GM12878 (cell line): ENCODE measurements at regions not wholly inside any gene's neighbourhood (a gene's known extent, or its start where the extent isn't known, plus 50 kb on each side); places are given as distances from the start of the nearest gene placed in this dataset.

Experiments used
- ATAC-seq: fragments of 200-7000 bp; cut with Tn5 transposase; 3 replicates; pipeline ENCODE4 v1.9.1; 2020; ENCODE audit warnings: mild to moderate bottlenecking, moderate library complexity
- BruUV-seq: library from RNA; stranded (reverse); fragments of 400-500 nt; replicated peaks from 2 replicates; lab custom pipeline; 2021; lab: Mats Ljungman, UMichigan
- CTCF ChIA-PET: fragments of 300-600 bp; sonication (Branson Sonifier 250); formaldehyde crosslinking; extraction: SDS; loops from one replicate; lab custom pipeline; 2021; ENCODE audit warnings: inconsistent platforms; lab: Yijun Ruan, JAX
- POLR2A ChIA-PET: fragments of 350-600 bp; formaldehyde crosslinking; extraction: SDS; loops from one replicate; lab custom pipeline; 2021; ENCODE audit warnings: inconsistent platforms; lab: Charles Lee
- RAD21 ChIA-PET: fragments of 300-600 bp; sonication (Branson Sonifier 250); formaldehyde crosslinking; loops from one replicate; lab custom pipeline; 2023; ENCODE audit warnings: antibody characterized with exemption; ENCODE audit not compliant: unreplicated experiment; lab: Charles Lee
- SMC1A ChIA-PET: fragments of 300-600 bp; sonication (Branson Sonifier 250); formaldehyde crosslinking; loops from one replicate; lab custom pipeline; 2023; ENCODE audit not compliant: unreplicated experiment, uncharacterized antibody; lab: Charles Lee
- DNase-seq: peaks from one replicate; pipeline ENCODE4 v3.0.0-alpha.2; 2011; ENCODE audit warnings: low read depth, low spot score
- FAIRE-seq: peaks from 3 replicates; lab custom pipeline; 2011; peaks lifted over from hg19 to GRCh38; lab: Jason Lieb, UNC
- H2AFZ ChIP-seq: 2 replicates; pipeline ENCODE4 v1.6.0; 2011; ENCODE audit warnings: low read depth, low read length, control low read depth; ENCODE audit not compliant: control insufficient read depth
- H3K27ac ChIP-seq: 2 replicates; pipeline ENCODE4 v1.5.1; 2011; ENCODE audit warnings: control low read depth; ENCODE audit not compliant: control insufficient read depth, insufficient read depth
- H3K27me3 ChIP-seq, 2 experiments: replicated peaks in 1 of 2; 2 replicates each; pipeline versions ENCODE4 v1.6.0 to v1.6.1; 2011; ENCODE audit warnings: low read length in 1 of 2; ENCODE audit not compliant: control insufficient read depth in 2 of 2, insufficient read depth in 2 of 2
- H3K36me3 ChIP-seq, 2 experiments: 2 replicates each; pipeline ENCODE4 v1.5.1; 2011; ENCODE audit warnings: low read length in 1 of 2; ENCODE audit not compliant: control insufficient read depth in 2 of 2, insufficient read depth in 2 of 2
- H3K4me1 ChIP-seq: 2 replicates; pipeline ENCODE4 v1.6.1; 2011; ENCODE audit warnings: mild to moderate bottlenecking, low read length, moderate library complexity, mixed read lengths; ENCODE audit not compliant: control insufficient read depth, insufficient read depth
- H3K4me2 ChIP-seq: 2 replicates; pipeline ENCODE4 v1.6.0; 2011; ENCODE audit warnings: control low read depth; ENCODE audit not compliant: control insufficient read depth, insufficient read depth
- H3K4me3 ChIP-seq: fragments of 200-600 bp; sonication (generic); 2 replicates; pipeline ENCODE4 v1.5.1; 2016
- H3K79me2 ChIP-seq: 2 replicates; pipeline ENCODE4 v1.6.0; 2011; ENCODE audit warnings: low read length; ENCODE audit not compliant: control insufficient read depth, insufficient read depth
- H3K9ac ChIP-seq: 2 replicates; pipeline ENCODE4 v1.8.0; 2011; ENCODE audit warnings: low read length, control low read depth, mixed read lengths; ENCODE audit not compliant: control insufficient read depth, insufficient read depth
- H3K9me3 ChIP-seq: replicated peaks from 3 replicates; pipeline ENCODE4 v1.5.1; 2011; ENCODE audit warnings: mild to moderate bottlenecking, low read length; ENCODE audit not compliant: control insufficient read depth, insufficient read depth
- H4K20me1 ChIP-seq: 2 replicates; pipeline ENCODE4 v1.6.0; 2011; ENCODE audit not compliant: control insufficient read depth, insufficient read depth
- BMI1 ChIP-seq: fragments of 450-650 bp; IDR thresholded peaks from 2 replicates; pipeline ENCODE4 v1.6.1; 2016; ENCODE audit warnings: mild to moderate bottlenecking, moderate library complexity, borderline replicate concordance
- CEBPB ChIP-seq, 2 experiments: fragments of 150-350 bp in 1 of 2; IDR thresholded peaks; 2 replicates each; pipeline ENCODE4 v1.6.1; 2012 to 2014; ENCODE audit warnings: low read depth in 2 of 2, low read length in 2 of 2, borderline replicate concordance in 1 of 2, inconsistent platforms in 1 of 2
- CUX1 ChIP-seq: IDR thresholded peaks from 2 replicates; pipeline ENCODE4 v1.6.1; 2012; ENCODE audit warnings: improper control_type of control experiment, low read depth, low read length; ENCODE audit not compliant: insufficient replicate concordance
- HDAC2 ChIP-seq: fragments of 200-600 bp; sonication (generic); IDR thresholded peaks from 2 replicates; pipeline ENCODE4 v1.6.1; 2017
- HDGF ChIP-seq: fragments of 450-650 bp; IDR thresholded peaks from 2 replicates; pipeline ENCODE4 v1.6.1; 2016; ENCODE audit warnings: antibody characterized with exemption
- KAT2A ChIP-seq: conservative IDR thresholded peaks from 2 replicates; pipeline ENCODE4 v1.6.1; 2011; ENCODE audit warnings: low read depth, low read length; ENCODE audit not compliant: control insufficient read depth
- MYC ChIP-seq: IDR thresholded peaks from 2 replicates; pipeline ENCODE4 v1.6.1; 2011; ENCODE audit warnings: mild to moderate bottlenecking, low read length, moderate library complexity, inconsistent platforms; ENCODE audit not compliant: insufficient read depth, insufficient replicate concordance, insufficient read length, severe bottlenecking
- NBN ChIP-seq: fragments of 450-650 bp; IDR thresholded peaks from 2 replicates; pipeline ENCODE4 v1.6.1; 2016
- NFIC ChIP-seq: IDR thresholded peaks from 2 replicates; pipeline ENCODE4 v1.6.1; 2012; ENCODE audit warnings: low read depth, mild to moderate bottlenecking, inconsistent platforms, low read length, moderate library complexity
- NRF1 ChIP-seq: conservative IDR thresholded peaks from 2 replicates; pipeline ENCODE4 v1.6.1; 2011; ENCODE audit warnings: mild to moderate bottlenecking, low read depth, low read length, improper control_type of control experiment
- PML ChIP-seq: IDR thresholded peaks from 2 replicates; pipeline ENCODE4 v1.6.1; 2012; ENCODE audit warnings: low read length, inconsistent platforms
- RB1 ChIP-seq: fragments of 450-650 bp; formaldehyde crosslinking; IDR thresholded peaks from 2 replicates; pipeline ENCODE4 v1.6.1; 2017; ENCODE audit warnings: mild to moderate bottlenecking, borderline replicate concordance
- RELB ChIP-seq: fragments of 450-650 bp; IDR thresholded peaks from 2 replicates; pipeline ENCODE4 v1.6.1; 2017; ENCODE audit warnings: low read depth, mild to moderate bottlenecking, moderate library complexity
- ZBTB33 ChIP-seq: fragments of 450-650 bp; IDR thresholded peaks from 2 replicates; pipeline ENCODE4 v1.6.1; 2017; ENCODE audit warnings: mild to moderate bottlenecking
- ZNF217 ChIP-seq: fragments of 450-650 bp; IDR thresholded peaks from 2 replicates; pipeline ENCODE4 v1.6.1; 2017; ENCODE audit warnings: antibody characterized with exemption, mild to moderate bottlenecking
- ZNF24 ChIP-seq: fragments of 450-650 bp; IDR thresholded peaks from 2 replicates; pipeline ENCODE4 v1.6.1; 2017; ENCODE audit warnings: antibody characterized with exemption, mild to moderate bottlenecking
- WGBS: methylation state at CpG from one replicate; pipeline ENCODE4 v1.1.6; 2016; ENCODE audit warnings: low lambda C conversion rate; ENCODE audit not compliant: insufficient replicate concordance, insufficient coverage; ENCODE audit errors: missing lambda C conversion rate; 5-methylcytosine and 5-hydroxymethylcytosine counted together
- in situ Hi-C: fragments of 300-500 bp; cut with MboI; formaldehyde crosslinking; loops from 9 replicates; pipeline ENCODE4 v1.14.3; 2018; ENCODE audit warnings: mixed read lengths
- intact Hi-C: fragments of 100-400 bp; cut with micrococcal nuclease; formaldehyde crosslinking; loops from one replicate; pipeline ENCODE4 v1.14.2; 2022; ENCODE audit not compliant: unreplicated experiment

- no peaks in the 10 kb centered on the region for H4K20me1 ChIP-seq
- H3K79me2 ChIP-seq, result no peaks in the 10 kb centered on the region
- H3K9me3 ChIP-seq, result no peaks in the 10 kb centered on the region
- intact Hi-C loops (no loop called here), in situ Hi-C loops (no loop called here)
- H3K9ac ChIP-seq, result no peak overlapping the region
- H3K4me2 ChIP-seq, result no peak overlapping the region
- ChIA-PET POLR2A (no interaction called here), SMC1A (no interaction called here), RAD21 (no interaction called here), CTCF (no interaction called here)
- H3K36me3 ChIP-seq, result no peaks in the 10 kb centered on the region
- no peak overlapping the region for H2AFZ ChIP-seq
- H3K4me3 ChIP-seq, result no peak overlapping the region
- FAIRE-seq (no peak), DNase-seq (no peak), ATAC-seq (no peak)
- 3% methylated on average over 2 of the region's 2 CpGs for WGBS
- no peaks in the 10 kb centered on the region for H3K4me1 ChIP-seq
- H3K27me3 ChIP-seq, result no peaks in the 10 kb centered on the region
- no peak overlapping the region for H3K27ac ChIP-seq
- no TSS peak for BruUV-seq
- no peak for TF ChIP-seq NBN
- TF ChIP-seq NRF1, result no peak
- no peak for TF ChIP-seq RB1
- no peak for TF ChIP-seq NFIC
- TF ChIP-seq MYC, result no peak
- no peak for TF ChIP-seq HDAC2
- TF ChIP-seq ZBTB33, result no peak
- no peak for TF ChIP-seq CUX1
- TF ChIP-seq PML, result no peak
- TF ChIP-seq ZNF217, result no peak
- TF ChIP-seq HDGF, result no peak
- TF ChIP-seq KAT2A, result no peak
- no peak for TF ChIP-seq ZNF24
- TF ChIP-seq CEBPB (IDR thresholded peaks at IDR 0.05; ENCODE audit: borderline replicate concordance in 1 of 2, low read depth in 2 of 2, low read length in 2 of 2), result no peak
- TF ChIP-seq BMI1, result no peak
- TF ChIP-seq RELB, result no peak
Observed at GRCh38 chr9:86768709-86769108, 178.6 kb downstream of the GAS1 start.
